ENCODE measurements at regions not wholly inside any gene's neighbourhood (a gene's known extent, or its start where the extent isn't known, plus 50 kb on each side); places are given as distances from the start of the nearest gene placed in this dataset.

DNA sequence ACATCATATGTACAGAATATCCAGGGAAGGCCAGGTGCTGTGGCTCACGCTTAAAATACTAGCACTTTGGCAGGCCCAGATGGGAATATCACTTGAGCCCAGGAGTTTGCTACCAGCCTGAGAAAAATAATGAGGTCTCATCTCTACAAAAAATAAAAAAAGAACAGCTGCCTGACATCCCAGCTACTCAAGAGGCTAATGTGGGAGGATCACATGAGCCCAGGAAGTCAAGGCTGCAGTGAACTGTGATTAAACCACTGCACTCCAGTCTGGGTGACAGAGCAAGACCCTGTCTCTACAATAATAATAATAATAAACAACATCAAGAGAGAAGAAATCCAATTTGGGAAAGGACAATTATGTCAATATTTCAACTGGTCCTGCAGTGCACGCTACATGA lies 1433.9 kb downstream of the CDY2B start:
- TF ChIP-seq, protein P1, sequence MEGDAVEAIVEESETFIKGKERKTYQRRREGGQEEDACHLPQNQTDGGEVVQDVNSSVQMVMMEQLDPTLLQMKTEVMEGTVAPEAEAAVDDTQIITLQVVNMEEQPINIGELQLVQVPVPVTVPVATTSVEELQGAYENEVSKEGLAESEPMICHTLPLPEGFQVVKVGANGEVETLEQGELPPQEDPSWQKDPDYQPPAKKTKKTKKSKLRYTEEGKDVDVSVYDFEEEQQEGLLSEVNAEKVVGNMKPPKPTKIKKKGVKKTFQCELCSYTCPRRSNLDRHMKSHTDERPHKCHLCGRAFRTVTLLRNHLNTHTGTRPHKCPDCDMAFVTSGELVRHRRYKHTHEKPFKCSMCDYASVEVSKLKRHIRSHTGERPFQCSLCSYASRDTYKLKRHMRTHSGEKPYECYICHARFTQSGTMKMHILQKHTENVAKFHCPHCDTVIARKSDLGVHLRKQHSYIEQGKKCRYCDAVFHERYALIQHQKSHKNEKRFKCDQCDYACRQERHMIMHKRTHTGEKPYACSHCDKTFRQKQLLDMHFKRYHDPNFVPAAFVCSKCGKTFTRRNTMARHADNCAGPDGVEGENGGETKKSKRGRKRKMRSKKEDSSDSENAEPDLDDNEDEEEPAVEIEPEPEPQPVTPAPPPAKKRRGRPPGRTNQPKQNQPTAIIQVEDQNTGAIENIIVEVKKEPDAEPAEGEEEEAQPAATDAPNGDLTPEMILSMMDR (IDR thresholded peaks at IDR 0.05): no peak
- no peak for TF ChIP-seq EP300 (IDR thresholded peaks at IDR 0.05)
- TF ChIP-seq POLR2A (IDR thresholded peaks at IDR 0.05): no peak

All from tibial nerve (tissue), 4 donors.